GM12878 (cell line): ENCODE measurements at regions not wholly inside any gene's neighbourhood (a gene's known extent, or its start where the extent isn't known, plus 50 kb on each side); places are given as distances from the start of the nearest gene placed in this dataset.
"Not testable (repeated sequence)": the region's sequence is repeated elsewhere in the genome, so short reads cannot be mapped to it uniquely, and the experiment has no call there.

ENCODE experiments used
- ATAC-seq: fragments of 200-7000 bp; cut with Tn5 transposase; 3 replicates; pipeline ENCODE4 v1.9.1; 2020; ENCODE audit warnings: mild to moderate bottlenecking, moderate library complexity
- BruUV-seq: library from RNA; stranded (reverse); fragments of 400-500 nt; replicated peaks from 2 replicates; lab custom pipeline; 2021; lab: Mats Ljungman, UMichigan
- CTCF ChIA-PET: fragments of 300-600 bp; sonication (Branson Sonifier 250); formaldehyde crosslinking; extraction: SDS; loops from one replicate; lab custom pipeline; 2021; ENCODE audit warnings: inconsistent platforms; lab: Yijun Ruan, JAX
- POLR2A ChIA-PET: fragments of 350-600 bp; formaldehyde crosslinking; extraction: SDS; loops from one replicate; lab custom pipeline; 2021; ENCODE audit warnings: inconsistent platforms; lab: Charles Lee
- RAD21 ChIA-PET: fragments of 300-600 bp; sonication (Branson Sonifier 250); formaldehyde crosslinking; loops from one replicate; lab custom pipeline; 2023; ENCODE audit warnings: antibody characterized with exemption; ENCODE audit not compliant: unreplicated experiment; lab: Charles Lee
- SMC1A ChIA-PET: fragments of 300-600 bp; sonication (Branson Sonifier 250); formaldehyde crosslinking; loops from one replicate; lab custom pipeline; 2023; ENCODE audit not compliant: unreplicated experiment, uncharacterized antibody; lab: Charles Lee
- DNase-seq: peaks from one replicate; pipeline ENCODE4 v3.0.0-alpha.2; 2011; ENCODE audit warnings: low read depth, low spot score
- FAIRE-seq: peaks from 3 replicates; lab custom pipeline; 2011; peaks lifted over from hg19 to GRCh38; lab: Jason Lieb, UNC
- H2AFZ ChIP-seq: 2 replicates; pipeline ENCODE4 v1.6.0; 2011; ENCODE audit warnings: low read depth, low read length, control low read depth; ENCODE audit not compliant: control insufficient read depth
- H3K27ac ChIP-seq: 2 replicates; pipeline ENCODE4 v1.5.1; 2011; ENCODE audit warnings: control low read depth; ENCODE audit not compliant: control insufficient read depth, insufficient read depth
- H3K27me3 ChIP-seq, 2 experiments: replicated peaks in 1 of 2; 2 replicates each; pipeline versions ENCODE4 v1.6.0 to v1.6.1; 2011; ENCODE audit warnings: low read length in 1 of 2; ENCODE audit not compliant: control insufficient read depth in 2 of 2, insufficient read depth in 2 of 2
- H3K36me3 ChIP-seq, 2 experiments: 2 replicates each; pipeline ENCODE4 v1.5.1; 2011; ENCODE audit warnings: low read length in 1 of 2; ENCODE audit not compliant: control insufficient read depth in 2 of 2, insufficient read depth in 2 of 2
- H3K4me1 ChIP-seq: 2 replicates; pipeline ENCODE4 v1.6.1; 2011; ENCODE audit warnings: mild to moderate bottlenecking, low read length, moderate library complexity, mixed read lengths; ENCODE audit not compliant: control insufficient read depth, insufficient read depth
- H3K4me2 ChIP-seq: 2 replicates; pipeline ENCODE4 v1.6.0; 2011; ENCODE audit warnings: control low read depth; ENCODE audit not compliant: control insufficient read depth, insufficient read depth
- H3K4me3 ChIP-seq: fragments of 200-600 bp; sonication (generic); 2 replicates; pipeline ENCODE4 v1.5.1; 2016
- H3K79me2 ChIP-seq: 2 replicates; pipeline ENCODE4 v1.6.0; 2011; ENCODE audit warnings: low read length; ENCODE audit not compliant: control insufficient read depth, insufficient read depth
- H3K9ac ChIP-seq: 2 replicates; pipeline ENCODE4 v1.8.0; 2011; ENCODE audit warnings: low read length, control low read depth, mixed read lengths; ENCODE audit not compliant: control insufficient read depth, insufficient read depth
- H3K9me3 ChIP-seq: replicated peaks from 3 replicates; pipeline ENCODE4 v1.5.1; 2011; ENCODE audit warnings: mild to moderate bottlenecking, low read length; ENCODE audit not compliant: control insufficient read depth, insufficient read depth
- H4K20me1 ChIP-seq: 2 replicates; pipeline ENCODE4 v1.6.0; 2011; ENCODE audit not compliant: control insufficient read depth, insufficient read depth
- CBFB ChIP-seq: IDR thresholded peaks from 2 replicates; pipeline ENCODE4 v1.6.1; 2016; ENCODE audit warnings: antibody characterized with exemption, low read depth
- CREM ChIP-seq: IDR thresholded peaks from 2 replicates; pipeline ENCODE4 v1.6.1; 2014; ENCODE audit warnings: antibody characterized with exemption, low read depth
- IRF5 ChIP-seq: fragments of 450-650 bp; IDR thresholded peaks from 2 replicates; pipeline ENCODE4 v1.6.1; 2017; ENCODE audit warnings: borderline replicate concordance
- NFYA ChIP-seq: IDR thresholded peaks from 2 replicates; pipeline ENCODE4 v1.6.1; 2011; ENCODE audit warnings: low read depth, mild to moderate bottlenecking, low read length, improper control_type of control experiment, borderline replicate concordance
- NR2C2 ChIP-seq: IDR thresholded peaks from 2 replicates; pipeline ENCODE4 v1.6.1; 2011; ENCODE audit warnings: borderline replicate concordance, low read depth; ENCODE audit not compliant: control insufficient read depth, insufficient read length
- PAX5 ChIP-seq: IDR thresholded peaks from 2 replicates; pipeline ENCODE4 v1.6.1; 2011; ENCODE audit warnings: low read depth, low read length, borderline replicate concordance
- SMC3 ChIP-seq: IDR thresholded peaks from 2 replicates; pipeline ENCODE4 v1.6.1; 2011; ENCODE audit warnings: low read length, improper control_type of control experiment, borderline replicate concordance
- TCF12 ChIP-seq: IDR thresholded peaks from 2 replicates; pipeline ENCODE4 v1.6.1; 2011; ENCODE audit warnings: low read depth, mild to moderate bottlenecking, low read length
- TCF3 ChIP-seq: IDR thresholded peaks from 2 replicates; pipeline ENCODE4 v1.6.1; 2012; ENCODE audit warnings: low read depth, mild to moderate bottlenecking, low read length, borderline replicate concordance; ENCODE audit not compliant: insufficient read depth
- YBX1 ChIP-seq: fragments of 450-650 bp; IDR thresholded peaks from 2 replicates; pipeline ENCODE4 v1.6.1; 2016; ENCODE audit warnings: antibody characterized with exemption
- ZNF217 ChIP-seq: fragments of 450-650 bp; IDR thresholded peaks from 2 replicates; pipeline ENCODE4 v1.6.1; 2017; ENCODE audit warnings: antibody characterized with exemption, mild to moderate bottlenecking
- ZSCAN29 ChIP-seq: fragments of 450-650 bp; IDR thresholded peaks from 2 replicates; pipeline ENCODE4 v1.6.1; 2017; ENCODE audit warnings: mild to moderate bottlenecking, moderate library complexity
- WGBS: methylation state at CpG from one replicate; pipeline ENCODE4 v1.1.6; 2016; ENCODE audit warnings: low lambda C conversion rate; ENCODE audit not compliant: insufficient replicate concordance, insufficient coverage; ENCODE audit errors: missing lambda C conversion rate; 5-methylcytosine and 5-hydroxymethylcytosine counted together
- in situ Hi-C: fragments of 300-500 bp; cut with MboI; formaldehyde crosslinking; loops from 9 replicates; pipeline ENCODE4 v1.14.3; 2018; ENCODE audit warnings: mixed read lengths
- intact Hi-C: fragments of 100-400 bp; cut with micrococcal nuclease; formaldehyde crosslinking; loops from one replicate; pipeline ENCODE4 v1.14.2; 2022; ENCODE audit not compliant: unreplicated experiment
- TF ChIP-seq, protein P1 (sequence below), 3 experiments: IDR thresholded peaks in 2 of 3; conservative IDR thresholded peaks in 1 of 3; 2 replicates each; pipeline ENCODE4 v1.5.1; 2011; ENCODE audit warnings: low read depth in 3 of 3, low read length in 3 of 3, mild to moderate bottlenecking in 3 of 3, control low read depth in 2 of 3, moderate library complexity in 2 of 3, inconsistent platforms in 1 of 3, mixed read lengths in 1 of 3; ENCODE audit not compliant: control insufficient read depth in 2 of 3, insufficient read depth in 1 of 3; ENCODE audit errors: extremely low read depth in 1 of 3
- TF ChIP-seq, protein P2 (sequence below): fragments of 450-650 bp; IDR thresholded peaks from 2 replicates; pipeline ENCODE4 v1.6.1; 2018; ENCODE audit warnings: mild to moderate bottlenecking, low read depth, moderate library complexity; ENCODE audit not compliant: partially characterized antibody

DNA sequence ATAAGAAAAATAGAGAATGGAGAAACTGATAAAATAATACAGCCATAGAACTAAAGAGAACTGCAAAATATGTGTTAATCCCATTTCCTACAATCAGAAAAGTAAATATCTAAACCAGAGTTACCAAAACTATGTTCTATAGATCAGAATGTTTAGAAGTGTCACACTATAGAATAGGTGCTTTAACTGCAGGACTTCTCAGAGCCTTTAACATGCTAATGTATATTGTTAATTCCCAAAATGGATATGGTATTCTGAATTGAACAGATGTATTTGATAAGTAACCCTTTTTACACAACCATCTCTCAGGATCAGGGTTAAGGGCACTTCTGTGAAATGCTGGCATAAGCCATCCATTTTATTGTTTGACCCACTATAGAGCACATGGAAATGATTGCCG is 200.3 kb downstream of the SHOX2 start:
- no TSS peak for BruUV-seq
- Histone ChIP-seq H2AFZ (no peak overlapping the region), H3K9me3 (no peaks in the 10 kb centered on the region), H3K36me3 (no peaks in the 10 kb centered on the region), H4K20me1 (no peaks in the 10 kb centered on the region), H3K9ac (no peak overlapping the region), H3K4me2 (no peak overlapping the region), H3K4me3 (no peak overlapping the region), H3K79me2 (no peaks in the 10 kb centered on the region), H3K4me1 (no peaks in the 10 kb centered on the region), H3K27me3 (no peaks in the 10 kb centered on the region), H3K27ac (no peak overlapping the region)
- ChIA-PET POLR2A (no interaction called here), RAD21 (no interaction called here), CTCF (no interaction called here), SMC1A (no interaction called here)
- 5% methylated on average over 1 of the region's 1 CpG for WGBS
- intact Hi-C loops (no loop called here), in situ Hi-C loops (no loop called here)
- no peak for TF ChIP-seq NFYA
- no peak for TF ChIP-seq NR2C2
- TF ChIP-seq TCF3 = no peak
- TF ChIP-seq SMC3 = no peak
- TF ChIP-seq ZSCAN29 = no peak
- TF ChIP-seq YBX1 = no peak
- TF ChIP-seq, protein P1, sequence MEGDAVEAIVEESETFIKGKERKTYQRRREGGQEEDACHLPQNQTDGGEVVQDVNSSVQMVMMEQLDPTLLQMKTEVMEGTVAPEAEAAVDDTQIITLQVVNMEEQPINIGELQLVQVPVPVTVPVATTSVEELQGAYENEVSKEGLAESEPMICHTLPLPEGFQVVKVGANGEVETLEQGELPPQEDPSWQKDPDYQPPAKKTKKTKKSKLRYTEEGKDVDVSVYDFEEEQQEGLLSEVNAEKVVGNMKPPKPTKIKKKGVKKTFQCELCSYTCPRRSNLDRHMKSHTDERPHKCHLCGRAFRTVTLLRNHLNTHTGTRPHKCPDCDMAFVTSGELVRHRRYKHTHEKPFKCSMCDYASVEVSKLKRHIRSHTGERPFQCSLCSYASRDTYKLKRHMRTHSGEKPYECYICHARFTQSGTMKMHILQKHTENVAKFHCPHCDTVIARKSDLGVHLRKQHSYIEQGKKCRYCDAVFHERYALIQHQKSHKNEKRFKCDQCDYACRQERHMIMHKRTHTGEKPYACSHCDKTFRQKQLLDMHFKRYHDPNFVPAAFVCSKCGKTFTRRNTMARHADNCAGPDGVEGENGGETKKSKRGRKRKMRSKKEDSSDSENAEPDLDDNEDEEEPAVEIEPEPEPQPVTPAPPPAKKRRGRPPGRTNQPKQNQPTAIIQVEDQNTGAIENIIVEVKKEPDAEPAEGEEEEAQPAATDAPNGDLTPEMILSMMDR (IDR thresholded peaks at IDR 0.05 in 2 of 3, conservative IDR thresholded peaks at IDR 0.05 in 1 of 3; ENCODE audit: control insufficient read depth in 2 of 3, extremely low read depth in 1 of 3, insufficient read depth in 1 of 3, low read depth in 3 of 3, low read length in 3 of 3) = no peak
- TF ChIP-seq ZNF217 = no peak
- TF ChIP-seq TCF12 = no peak
- no peak for TF ChIP-seq PAX5
- no peak for TF ChIP-seq IRF5
- TF ChIP-seq CREM = no peak
- no peak for TF ChIP-seq CBFB
- TF ChIP-seq, protein P2, sequence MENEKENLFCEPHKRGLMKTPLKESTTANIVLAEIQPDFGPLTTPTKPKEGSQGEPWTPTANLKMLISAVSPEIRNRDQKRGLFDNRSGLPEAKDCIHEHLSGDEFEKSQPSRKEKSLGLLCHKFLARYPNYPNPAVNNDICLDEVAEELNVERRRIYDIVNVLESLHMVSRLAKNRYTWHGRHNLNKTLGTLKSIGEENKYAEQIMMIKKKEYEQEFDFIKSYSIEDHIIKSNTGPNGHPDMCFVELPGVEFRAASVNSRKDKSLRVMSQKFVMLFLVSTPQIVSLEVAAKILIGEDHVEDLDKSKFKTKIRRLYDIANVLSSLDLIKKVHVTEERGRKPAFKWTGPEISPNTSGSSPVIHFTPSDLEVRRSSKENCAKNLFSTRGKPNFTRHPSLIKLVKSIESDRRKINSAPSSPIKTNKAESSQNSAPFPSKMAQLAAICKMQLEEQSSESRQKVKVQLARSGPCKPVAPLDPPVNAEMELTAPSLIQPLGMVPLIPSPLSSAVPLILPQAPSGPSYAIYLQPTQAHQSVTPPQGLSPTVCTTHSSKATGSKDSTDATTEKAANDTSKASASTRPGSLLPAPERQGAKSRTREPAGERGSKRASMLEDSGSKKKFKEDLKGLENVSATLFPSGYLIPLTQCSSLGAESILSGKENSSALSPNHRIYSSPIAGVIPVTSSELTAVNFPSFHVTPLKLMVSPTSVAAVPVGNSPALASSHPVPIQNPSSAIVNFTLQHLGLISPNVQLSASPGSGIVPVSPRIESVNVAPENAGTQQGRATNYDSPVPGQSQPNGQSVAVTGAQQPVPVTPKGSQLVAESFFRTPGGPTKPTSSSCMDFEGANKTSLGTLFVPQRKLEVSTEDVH = no peak
- no peak for ATAC-seq
- FAIRE-seq = no peak
- DNase-seq = no peak

DNA sequence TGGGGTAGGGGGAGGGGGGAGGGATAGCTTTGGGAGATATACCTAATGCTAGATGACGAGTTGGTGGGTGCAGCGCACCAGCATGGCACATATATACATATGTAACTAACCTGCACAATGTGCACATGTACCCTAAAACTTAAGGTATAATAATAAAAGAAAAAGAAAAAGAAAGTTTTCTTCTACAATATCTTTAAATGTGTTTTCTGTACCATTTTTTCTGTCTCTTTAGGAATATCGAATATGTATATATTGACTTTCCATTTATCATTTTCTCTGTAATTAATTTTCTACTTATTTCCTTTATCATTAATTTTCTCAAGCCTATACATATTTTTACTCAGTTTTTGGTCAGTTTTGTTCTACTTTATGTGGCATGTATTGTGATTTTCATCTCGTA is 203.5 kb downstream of the SHOX2 start:
- H3K9me3 ChIP-seq, H3K36me3 ChIP-seq, RAD21 ChIA-PET, BruUV-seq, POLR2A ChIA-PET, ATAC-seq, H3K27ac ChIP-seq, H3K27me3 ChIP-seq, in situ Hi-C loops, H3K4me3 ChIP-seq, FAIRE-seq, SMC1A ChIA-PET, intact Hi-C loops, H3K79me2 ChIP-seq, H3K4me2 ChIP-seq, CTCF ChIA-PET, H4K20me1 ChIP-seq, H2AFZ ChIP-seq, DNase-seq, H3K9ac ChIP-seq, H3K4me1 ChIP-seq: not testable (repeated sequence)
- 0% methylated on average over 2 of the region's 4 CpGs for WGBS
